ENCODE measurements at regions not wholly inside any gene's neighbourhood (a gene's known extent, or its start where the extent isn't known, plus 50 kb on each side); places are given as distances from the start of the nearest gene placed in this dataset.

GRCh38 chr10:92747066-92747465, 57.3 kb downstream of the HHEX start:
- no peak for TF ChIP-seq POLR2A (IDR thresholded peaks at IDR 0.05)
- no peak for TF ChIP-seq CTCF (IDR thresholded peaks at IDR 0.05)

All from body of pancreas (tissue), 4 donors.